GM23338 (cell line): ENCODE measurements at regions not wholly inside any gene's neighbourhood (a gene's known extent, or its start where the extent isn't known, plus 50 kb on each side); places are given as distances from the start of the nearest gene placed in this dataset.

Experiments used
- ATAC-seq: fragments of 200-7000 bp; cut with Tn5 transposase; 3 replicates; pipeline ENCODE4 v1.9.1; 2020
- DNase-seq: peaks from one replicate; pipeline ENCODE4 v3.0.0-alpha.2; 2015; ENCODE audit warnings: low spot score
- H2AFZ ChIP-seq: fragments of 200-600 bp; sonication (generic); 2 replicates; pipeline ENCODE4 v1.8.0; 2016; ENCODE audit warnings: antibody characterized with exemption, mild to moderate bottlenecking, moderate library complexity
- H3F3A ChIP-seq: fragments of 200-600 bp; sonication (generic); replicated peaks from 2 replicates; pipeline ENCODE4 v1.8.0; 2017; ENCODE audit warnings: antibody characterized with exemption, mixed run types, low read depth
- H3K27ac ChIP-seq: fragments of 200-600 bp; sonication (generic); 2 replicates; pipeline ENCODE4 v1.6.1; 2016; ENCODE audit warnings: low read depth
- H3K27me3 ChIP-seq: fragments of 200-600 bp; sonication (generic); 2 replicates; pipeline ENCODE4 v1.8.0; 2016; ENCODE audit warnings: mild to moderate bottlenecking, mixed run types, moderate library complexity; ENCODE audit not compliant: insufficient read depth
- H3K36me3 ChIP-seq: fragments of 200-600 bp; sonication (generic); 2 replicates; pipeline ENCODE4 v1.8.0; 2016; ENCODE audit warnings: mild to moderate bottlenecking; ENCODE audit not compliant: insufficient read depth
- H3K4me1 ChIP-seq: fragments of 200-600 bp; sonication (generic); 2 replicates; pipeline ENCODE4 v1.8.0; 2016; ENCODE audit warnings: mild to moderate bottlenecking, moderate library complexity; ENCODE audit not compliant: insufficient read depth
- H3K4me2 ChIP-seq: fragments of 200-600 bp; sonication (generic); 2 replicates; pipeline ENCODE4 v1.7.1; 2017; ENCODE audit warnings: mixed run types
- H3K4me3 ChIP-seq: fragments of 200-600 bp; sonication (generic); 2 replicates; pipeline ENCODE4 v1.6.1; 2016; ENCODE audit warnings: mixed run types
- H3K79me2 ChIP-seq: fragments of 200-600 bp; sonication (generic); replicated peaks from 2 replicates; pipeline ENCODE4 v1.8.0; 2017; ENCODE audit warnings: mild to moderate bottlenecking; ENCODE audit not compliant: insufficient read depth
- H3K9me2 ChIP-seq: fragments of 200-600 bp; sonication (generic); 2 replicates; pipeline ENCODE4 v1.8.0; 2017; ENCODE audit not compliant: insufficient read depth
- H4K20me1 ChIP-seq: fragments of 200-600 bp; sonication (generic); replicated peaks from 2 replicates; pipeline ENCODE4 v1.8.0; 2017; ENCODE audit warnings: mild to moderate bottlenecking; ENCODE audit not compliant: insufficient read depth
- H3K27ac Mint-ChIP-seq: 2 replicates; pipeline ENCODE4 v1.8.0; 2020; ENCODE audit warnings: inconsistent platforms, mild to moderate bottlenecking, moderate library complexity, mixed read lengths
- H3K27me3 Mint-ChIP-seq: 3 replicates; pipeline ENCODE4 v1.8.0; 2022; ENCODE audit warnings: low read depth, mild to moderate bottlenecking, moderate library complexity, mixed read lengths, inconsistent platforms; ENCODE audit not compliant: insufficient read depth, poor library complexity
- H3K36me3 Mint-ChIP-seq: 3 replicates; pipeline ENCODE4 v1.8.0; 2021; ENCODE audit warnings: low read depth, mild to moderate bottlenecking, inconsistent platforms, moderate library complexity, mixed read lengths
- H3K4me1 Mint-ChIP-seq: 3 replicates; pipeline ENCODE4 v1.8.0; 2020; ENCODE audit warnings: mild to moderate bottlenecking, inconsistent platforms, mixed read lengths
- H3K4me3 Mint-ChIP-seq: 3 replicates; pipeline ENCODE4 v1.8.0; 2021; ENCODE audit warnings: moderate library complexity, mild to moderate bottlenecking, inconsistent platforms, mixed read lengths
- H3K9me3 Mint-ChIP-seq: 3 replicates; pipeline ENCODE4 v1.8.0; 2020; ENCODE audit warnings: moderate library complexity, mild to moderate bottlenecking, inconsistent platforms, mixed read lengths
- CREB1 ChIP-seq: fragments of 250-450 bp; sonication (Bioruptor Pico); IDR thresholded peaks from 2 replicates; pipeline ENCODE4 v1.5.0; 2020; ENCODE audit warnings: low read depth, mild to moderate bottlenecking, moderate library complexity
- CTCF ChIP-seq, 2 experiments: fragments of 200-600 bp in 1 of 2; sonication (generic) in 1 of 2; conservative IDR thresholded peaks; 2 replicates each; pipeline versions ENCODE4 v1.5.1 to v1.6.1; 2016 to 2017; ENCODE audit warnings: antibody characterized with exemption in 2 of 2, low read depth in 2 of 2, mild to moderate bottlenecking in 2 of 2, moderate library complexity in 1 of 2
- ETS1 ChIP-seq: IDR thresholded peaks from 2 replicates; pipeline ENCODE4 v1.6.1; 2016; ENCODE audit warnings: antibody characterized with exemption
- EZH2 ChIP-seq: fragments of 200-600 bp; sonication (generic); IDR thresholded peaks from one replicate; pipeline ENCODE4 v1.8.0; 2017; ENCODE audit warnings: antibody characterized with exemption, mild to moderate bottlenecking, low read depth; ENCODE audit not compliant: unreplicated experiment
- JUNB ChIP-seq: IDR thresholded peaks from one replicate; pipeline ENCODE4 v1.6.1; 2016; ENCODE audit warnings: antibody characterized with exemption; ENCODE audit not compliant: unreplicated experiment
- NANOG ChIP-seq: IDR thresholded peaks from 2 replicates; pipeline ENCODE4 v1.6.1; 2016; ENCODE audit warnings: antibody characterized with exemption, borderline replicate concordance
- POLR2AphosphoS5 ChIP-seq: IDR thresholded peaks from 2 replicates; pipeline ENCODE4 v1.6.1; 2016; ENCODE audit warnings: antibody characterized with exemption, low read depth
- ZNF114 ChIP-seq: fragments of 250-450 bp; sonication (Bioruptor Pico); IDR thresholded peaks from 2 replicates; pipeline ENCODE4 v1.5.0; 2020; ENCODE audit warnings: mild to moderate bottlenecking, moderate library complexity
- ZNF331 ChIP-seq: fragments of 250-450 bp; sonication (Bioruptor Pico); IDR thresholded peaks from 2 replicates; pipeline ENCODE4 v1.5.0; 2020; ENCODE audit warnings: low read depth, mild to moderate bottlenecking, moderate library complexity
- TF ChIP-seq, protein P1 (sequence below): IDR thresholded peaks from one replicate; pipeline ENCODE4 v1.6.1; 2018; ENCODE audit warnings: antibody characterized with exemption; ENCODE audit not compliant: unreplicated experiment

GRCh38 chr3:70703305-70704102, 391.1 kb upstream of the MDFIC2 start (continued):
- no peak for TF ChIP-seq JUNB
- no peak for TF ChIP-seq EZH2
- TF ChIP-seq NANOG = no peak
- no peak for TF ChIP-seq CTCF (conservative IDR thresholded peaks at IDR 0.05; ENCODE audit: low read depth in 2 of 2)
- no peak for TF ChIP-seq ZNF331 (CRISPR knock-in tag)

DNA sequence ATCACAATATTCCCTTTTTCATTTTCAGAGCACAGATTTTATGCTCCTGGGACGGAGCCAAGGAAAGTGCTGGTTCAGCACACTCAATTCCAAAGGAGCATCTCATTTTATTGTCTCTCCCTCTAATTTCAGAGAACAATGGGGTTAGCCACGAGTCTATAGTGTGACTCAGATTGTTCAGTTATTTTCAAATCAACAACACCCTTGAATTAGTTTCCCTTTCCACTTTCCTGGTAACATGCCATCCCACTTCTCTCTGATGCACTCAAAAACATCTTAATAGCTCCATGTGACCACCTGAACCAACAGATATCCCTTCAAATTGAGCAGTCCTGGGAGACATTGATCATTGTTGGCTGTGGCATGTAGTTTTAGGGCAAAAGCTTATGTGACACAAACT, 389.7 kb upstream of the MDFIC2 start:
- no peak; the same call in 2 of the 3 replicates for ATAC-seq
- no peak for DNase-seq
- Histone ChIP-seq H2AFZ (peak overlapping the region; percentile 45), H3F3A (no peaks in the 10 kb centered on the region), H3K27me3 (no peaks in the 10 kb centered on the region), H4K20me1 (no peaks in the 10 kb centered on the region), H3K36me3 (0 out of 2 replicates have a peak, but pooled peaks cover 2% of the 10 kb centered on the region), H3K4me2 (peak overlapping the region; percentile 42; the same call in 1 of the 2 replicates), H3K4me1 (peaks cover 28% of the 10 kb centered on the region), H3K27ac (no peak overlapping the region), H3K79me2 (no peaks in the 10 kb centered on the region), H3K9me2 (peaks cover 4% of the 10 kb centered on the region; the same call in 1 of the 2 replicates), H3K4me3 (no peak overlapping the region)
- no peaks in the 10 kb centered on the region for H3K9me3 Mint-ChIP-seq
- H3K4me1 Mint-ChIP-seq = peaks cover 28% of the 10 kb centered on the region
- H3K27ac Mint-ChIP-seq = no peak overlapping the region
- H3K36me3 Mint-ChIP-seq = no peaks in the 10 kb centered on the region
- H3K4me3 Mint-ChIP-seq = no peak overlapping the region
- H3K27me3 Mint-ChIP-seq = no peaks in the 10 kb centered on the region
- TF ChIP-seq CREB1 (CRISPR knock-in tag) = no peak
- no peak for TF ChIP-seq POLR2AphosphoS5
- no peak for TF ChIP-seq CTCF (conservative IDR thresholded peaks at IDR 0.05; ENCODE audit: low read depth in 2 of 2)
- TF ChIP-seq, protein P1, sequence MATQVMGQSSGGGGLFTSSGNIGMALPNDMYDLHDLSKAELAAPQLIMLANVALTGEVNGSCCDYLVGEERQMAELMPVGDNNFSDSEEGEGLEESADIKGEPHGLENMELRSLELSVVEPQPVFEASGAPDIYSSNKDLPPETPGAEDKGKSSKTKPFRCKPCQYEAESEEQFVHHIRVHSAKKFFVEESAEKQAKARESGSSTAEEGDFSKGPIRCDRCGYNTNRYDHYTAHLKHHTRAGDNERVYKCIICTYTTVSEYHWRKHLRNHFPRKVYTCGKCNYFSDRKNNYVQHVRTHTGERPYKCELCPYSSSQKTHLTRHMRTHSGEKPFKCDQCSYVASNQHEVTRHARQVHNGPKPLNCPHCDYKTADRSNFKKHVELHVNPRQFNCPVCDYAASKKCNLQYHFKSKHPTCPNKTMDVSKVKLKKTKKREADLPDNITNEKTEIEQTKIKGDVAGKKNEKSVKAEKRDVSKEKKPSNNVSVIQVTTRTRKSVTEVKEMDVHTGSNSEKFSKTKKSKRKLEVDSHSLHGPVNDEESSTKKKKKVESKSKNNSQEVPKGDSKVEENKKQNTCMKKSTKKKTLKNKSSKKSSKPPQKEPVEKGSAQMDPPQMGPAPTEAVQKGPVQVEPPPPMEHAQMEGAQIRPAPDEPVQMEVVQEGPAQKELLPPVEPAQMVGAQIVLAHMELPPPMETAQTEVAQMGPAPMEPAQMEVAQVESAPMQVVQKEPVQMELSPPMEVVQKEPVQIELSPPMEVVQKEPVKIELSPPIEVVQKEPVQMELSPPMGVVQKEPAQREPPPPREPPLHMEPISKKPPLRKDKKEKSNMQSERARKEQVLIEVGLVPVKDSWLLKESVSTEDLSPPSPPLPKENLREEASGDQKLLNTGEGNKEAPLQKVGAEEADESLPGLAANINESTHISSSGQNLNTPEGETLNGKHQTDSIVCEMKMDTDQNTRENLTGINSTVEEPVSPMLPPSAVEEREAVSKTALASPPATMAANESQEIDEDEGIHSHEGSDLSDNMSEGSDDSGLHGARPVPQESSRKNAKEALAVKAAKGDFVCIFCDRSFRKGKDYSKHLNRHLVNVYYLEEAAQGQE = no peak
- no peak for TF ChIP-seq ZNF114
- TF ChIP-seq EZH2 = no peak
- TF ChIP-seq ETS1 = no peak
- TF ChIP-seq ZNF331 (CRISPR knock-in tag) = no peak
